GM23248 (cell line): ENCODE measurements at regions not wholly inside any gene's neighbourhood (a gene's known extent, or its start where the extent isn't known, plus 50 kb on each side); places are given as distances from the start of the nearest gene placed in this dataset.

Experiments used
- EZH2 ChIP-seq: fragments of 200-600 bp; sonication (generic); IDR thresholded peaks from 2 replicates; pipeline ENCODE4 v1.6.1; 2018; ENCODE audit warnings: antibody characterized with exemption, mild to moderate bottlenecking; ENCODE audit not compliant: insufficient read depth, poor library complexity, severe bottlenecking
- EZH2phosphoT487 ChIP-seq: fragments of 200-600 bp; sonication (generic); IDR thresholded peaks from 2 replicates; pipeline ENCODE4 v1.6.1; 2018; ENCODE audit warnings: antibody characterized with exemption, moderate library complexity, mild to moderate bottlenecking, low read depth; ENCODE audit not compliant: insufficient read depth

- TF ChIP-seq EZH2phosphoT487 (no peak), EZH2 (no peak)
These were observed 441.9 kb upstream of the MDFIC2 start for GRCh38 chr3:70754314-70754713.
